ENCODE measurements at regions not wholly inside any gene's neighbourhood (a gene's known extent, or its start where the extent isn't known, plus 50 kb on each side); places are given as distances from the start of the nearest gene placed in this dataset.
"Not testable (repeated sequence)": the region's sequence is repeated elsewhere in the genome, so short reads cannot be mapped to it uniquely, and the experiment has no call there.

- DNase-seq (ENCODE audit: low spot score) = no peak
These were observed 101.8 kb upstream of the ANK2 start for GRCh38 chr4:112947616-112948015.

- peak; percentile 33 for DNase-seq (ENCODE audit: low spot score)
These were observed 97.8 kb upstream of the ANK2 start for GRCh38 chr4:112951362-112952312.

GRCh38 chr4:112952313-112952700 lies 97.1 kb upstream of the ANK2 start:
- no peak for DNase-seq (ENCODE audit: low spot score)

- no peak for DNase-seq (ENCODE audit: low spot score)
These were observed 96.2 kb upstream of the ANK2 start for GRCh38 chr4:112953262-112953661.

DNA sequence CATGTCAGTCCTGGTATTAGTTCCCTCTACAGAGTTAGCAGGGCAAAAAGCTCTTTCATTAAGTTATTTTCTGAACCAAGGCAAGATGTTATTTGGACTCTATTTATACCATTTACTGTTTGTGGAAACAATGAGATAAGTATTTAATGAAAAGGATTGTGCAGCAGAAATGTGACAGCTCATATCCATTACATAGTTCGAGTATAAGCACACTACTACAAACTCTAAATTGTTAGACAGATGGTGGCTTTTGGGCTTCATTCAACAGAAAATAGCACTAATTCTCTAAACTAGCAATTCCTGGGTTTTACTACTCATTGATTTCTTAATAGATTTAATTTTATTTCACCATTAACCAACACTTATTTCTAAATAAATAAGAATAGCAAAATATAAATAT lies 95.2 kb upstream of the ANK2 start:
- DNase-seq (ENCODE audit: low spot score) = no peak

GRCh38 chr4:112956484-112956896 lies 93.0 kb upstream of the ANK2 start:
- no peak for DNase-seq (ENCODE audit: low spot score)

DNA sequence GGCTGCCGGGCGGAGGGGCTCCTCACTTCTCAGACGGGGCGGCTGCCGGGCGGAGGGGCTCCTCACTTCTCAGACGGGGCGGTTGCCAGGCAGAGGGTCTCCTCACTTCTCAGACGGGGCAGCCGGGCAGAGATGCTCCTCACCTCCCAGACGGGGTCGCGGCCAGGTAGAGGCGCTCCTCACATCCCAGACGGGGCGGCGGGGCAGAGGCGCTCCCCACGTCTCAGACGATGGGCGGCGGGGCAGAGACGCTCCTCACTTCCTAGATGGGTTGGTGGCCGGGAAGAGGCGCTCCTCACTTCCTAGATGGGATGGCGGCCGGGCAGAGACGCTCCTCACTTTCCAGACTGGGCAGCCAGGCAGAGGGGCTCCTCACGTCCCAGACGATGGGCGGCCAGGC lies 91.7 kb upstream of the ANK2 start:
- DNase-seq (ENCODE audit: low spot score) = not testable (repeated sequence)

- DNase-seq (ENCODE audit: low spot score) = no peak
These were observed 82.6 kb upstream of the ANK2 start for GRCh38 chr4:112966701-112967488.

DNA sequence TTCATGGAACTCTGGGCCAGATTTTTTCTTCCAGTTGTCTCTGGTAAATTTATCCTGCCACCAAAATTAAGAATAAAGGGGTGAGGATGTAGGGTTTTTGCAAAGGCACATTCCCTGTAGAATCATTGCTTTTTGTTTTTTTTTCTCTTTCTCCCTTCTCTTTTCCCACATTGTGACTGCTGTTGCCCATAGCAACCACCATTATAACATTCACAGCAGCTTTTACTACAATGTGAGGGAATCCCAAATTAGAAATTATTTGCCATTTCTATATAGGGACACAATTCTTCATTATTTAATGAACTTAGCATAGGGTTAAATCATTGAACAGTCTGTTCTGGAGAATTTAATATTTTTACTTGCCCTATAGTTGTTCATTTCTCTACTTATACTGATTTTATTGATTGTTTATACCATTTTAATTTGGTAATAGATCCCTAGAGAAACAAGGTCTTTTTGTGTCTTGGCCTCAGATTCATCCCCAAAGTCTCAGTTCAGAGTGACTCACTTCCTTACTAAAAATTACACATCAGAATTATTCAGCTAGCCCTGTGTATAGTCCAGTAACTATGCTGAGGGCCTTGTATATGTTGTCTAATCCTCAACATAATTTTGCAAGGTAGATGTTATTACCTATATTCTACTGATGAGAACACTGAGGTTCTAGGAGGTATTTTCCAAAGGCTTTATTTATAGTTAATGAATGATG lies 80.8 kb upstream of the ANK2 start:
- peak; percentile 16 for DNase-seq (ENCODE audit: low spot score)

- DNase-seq (ENCODE audit: low spot score) = no peak
These were observed 78.5 kb upstream of the ANK2 start for GRCh38 chr4:112970903-112971302.

DNA sequence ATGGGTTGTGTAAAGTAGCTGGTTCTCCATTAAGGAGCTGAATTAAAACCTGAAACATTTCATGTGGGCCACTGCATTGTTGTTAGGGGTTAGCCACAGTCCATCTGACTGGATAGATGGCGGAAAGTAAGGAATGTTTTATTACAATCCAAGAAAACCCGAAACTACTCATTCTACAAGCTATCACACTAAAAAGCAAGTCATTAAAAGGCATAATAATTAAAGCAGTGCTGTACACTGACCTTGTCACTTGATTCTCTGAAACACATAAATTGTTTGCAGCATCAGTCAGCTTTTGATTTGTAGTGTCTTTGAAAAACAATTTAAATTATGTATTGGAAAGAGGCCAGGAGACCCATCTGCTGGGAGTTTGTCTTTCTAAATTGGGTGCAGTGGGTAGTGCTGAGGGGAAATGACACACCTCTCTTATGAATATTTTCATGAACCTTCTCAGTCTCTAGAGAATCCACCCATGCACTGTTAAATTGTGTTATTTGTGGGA lies 75.7 kb upstream of the ANK2 start:
- no peak for DNase-seq (ENCODE audit: low spot score)

- no peak for DNase-seq (ENCODE audit: low spot score)
These were observed 73.7 kb upstream of the ANK2 start for GRCh38 chr4:112975567-112976355.

DNA sequence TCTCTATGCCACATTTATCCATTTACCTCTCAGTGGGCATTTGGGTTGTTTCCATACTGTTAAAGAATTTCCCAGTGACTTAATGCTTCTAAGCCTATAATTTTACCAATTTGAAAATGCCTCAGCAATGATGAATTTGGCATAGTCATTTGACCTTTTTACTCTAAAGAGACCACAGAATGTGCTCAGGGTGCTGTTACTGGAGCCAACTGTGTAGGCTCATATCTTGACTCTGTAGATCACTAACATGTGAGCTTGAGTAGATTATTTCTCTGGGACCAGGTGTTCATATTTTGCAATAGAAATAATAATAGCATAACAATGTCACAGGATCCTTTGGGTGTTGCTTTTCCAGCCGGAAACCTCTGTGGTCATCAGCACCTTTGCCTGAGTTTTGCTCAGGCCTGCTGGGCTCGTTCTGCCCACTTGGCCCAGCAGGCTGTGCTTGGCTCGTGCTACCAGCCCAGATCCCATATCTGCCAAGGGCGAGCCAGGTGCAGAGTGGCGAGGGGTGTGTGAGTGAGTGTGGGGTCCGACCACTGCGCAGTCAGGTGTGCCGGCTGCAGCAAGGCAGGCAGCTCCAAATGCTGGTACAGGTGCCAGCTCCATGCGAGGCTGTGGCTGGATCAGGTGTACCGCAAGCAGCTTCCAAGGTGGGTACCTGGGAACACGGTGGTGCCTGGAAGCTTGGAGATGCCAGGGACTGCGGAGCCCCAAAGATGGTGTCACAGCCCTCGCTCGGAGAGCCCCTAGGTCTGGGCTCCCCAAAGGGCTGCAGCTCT lies 70.6 kb upstream of the ANK2 start:
- DNase-seq (ENCODE audit: low spot score) = no peak

DNA sequence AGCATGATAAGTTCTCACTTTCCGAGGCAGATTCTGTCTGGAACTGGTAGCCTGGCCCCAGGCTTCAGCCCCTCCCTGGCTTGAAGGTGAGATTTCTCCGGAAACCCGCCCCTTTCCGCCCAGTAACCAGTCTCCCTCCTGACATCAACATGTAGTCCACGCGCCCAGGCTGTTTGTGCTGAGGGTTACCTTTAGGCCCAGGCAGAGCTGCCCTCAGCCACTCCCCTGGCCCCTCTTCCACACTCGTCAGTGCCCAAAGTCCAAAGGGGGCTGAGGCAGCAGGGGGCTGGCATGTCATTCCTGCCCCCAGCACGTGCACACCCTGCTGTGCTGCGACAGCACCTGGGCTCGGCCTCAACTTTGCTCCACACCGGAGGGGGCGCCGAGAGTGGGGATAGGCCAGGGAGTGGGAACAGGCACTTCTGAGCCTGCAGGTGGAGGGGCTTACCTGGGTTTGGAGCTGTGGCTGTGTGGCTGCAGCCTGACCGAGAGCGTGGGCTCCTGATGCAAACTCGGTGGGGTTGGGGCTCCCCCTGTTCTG lies 69.5 kb upstream of the ANK2 start:
- DNase-seq (ENCODE audit: low spot score) = no peak

DNA sequence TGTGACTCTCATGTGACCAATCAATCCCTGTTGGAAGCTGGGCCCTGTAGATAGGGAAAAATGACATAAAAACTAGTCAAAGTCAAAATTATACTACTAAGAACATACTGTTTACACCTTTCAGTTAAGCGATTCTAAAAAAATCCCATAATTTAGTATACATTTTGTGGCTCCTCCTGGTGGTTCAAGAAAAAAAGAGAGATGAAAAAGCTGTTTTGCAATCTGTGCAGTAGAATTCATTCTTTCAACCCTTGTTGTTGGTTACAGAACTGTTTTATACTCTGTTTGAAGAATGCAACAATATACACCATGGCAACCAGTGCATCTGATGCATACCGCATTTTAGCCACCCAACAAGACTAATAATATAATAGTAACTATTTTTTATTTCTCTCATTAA lies 66.8 kb upstream of the ANK2 start:
- no peak for DNase-seq (ENCODE audit: low spot score)

GRCh38 chr4:112994732-112995464 lies 54.6 kb upstream of the ANK2 start:
- no peak for DNase-seq (ENCODE audit: low spot score)
